Esophagus (tissue), 2 donors: ENCODE measurements at regions not wholly inside any gene's neighbourhood (a gene's known extent, or its start where the extent isn't known, plus 50 kb on each side); places are given as distances from the start of the nearest gene placed in this dataset.

ENCODE experiments used
- H3K27ac ChIP-seq, 2 donors: one replicate each; pipeline ENCODE4 v1.5.1; 2013; ENCODE audit warnings: low read depth in 2 of 2, mild to moderate bottlenecking in 2 of 2, inconsistent platforms in 1 of 2, low read length in 1 of 2, moderate library complexity in 1 of 2
- H3K27me3 ChIP-seq, 2 donors: one replicate each; pipeline ENCODE4 v1.6.1; 2013; ENCODE audit warnings: low read length in 2 of 2, control low read depth in 1 of 2, mild to moderate bottlenecking in 1 of 2; ENCODE audit not compliant: insufficient read depth in 2 of 2, control insufficient read depth in 1 of 2
- H3K36me3 ChIP-seq, 2 donors: one replicate each; pipeline ENCODE4 v1.6.1; 2013; ENCODE audit warnings: low read length in 1 of 2; ENCODE audit not compliant: control insufficient read depth in 2 of 2, insufficient read depth in 2 of 2
- H3K4me1 ChIP-seq, 2 donors: one replicate each; pipeline ENCODE4 v1.6.1; 2013; ENCODE audit warnings: low read length in 1 of 2; ENCODE audit not compliant: control insufficient read depth in 2 of 2, insufficient read depth in 2 of 2
- H3K4me3 ChIP-seq, 2 donors: one replicate each; pipeline ENCODE4 v1.5.1; 2013; ENCODE audit warnings: low read length in 2 of 2, mild to moderate bottlenecking in 2 of 2, low read depth in 1 of 2, moderate library complexity in 1 of 2
- H3K9me3 ChIP-seq, 2 donors: one replicate each; pipeline ENCODE4 v1.6.1; 2013; ENCODE audit warnings: mild to moderate bottlenecking in 2 of 2, low read depth in 1 of 2, low read length in 1 of 2, moderate library complexity in 1 of 2; ENCODE audit not compliant: control insufficient read depth in 2 of 2, insufficient read depth in 1 of 2
- WGBS, 2 donors: extraction: QIAGEN DNeasy Blood & Tissue Kit; methylation state at CpG; one replicate each; pipeline ENCODE4 v1.1.7; 2013; 5-methylcytosine and 5-hydroxymethylcytosine counted together
- donor health status: healthy with polysubstance abuse.
- donor health status: Bipolar disorder and iron deficiency.

GRCh38 chr6:165729307-165729936, 66.4 kb upstream of the PDE10A start:
- H3K27me3 ChIP-seq, result no peaks in the 10 kb centered on the region
- no peaks in the 10 kb centered on the region for H3K4me1 ChIP-seq
- no peak overlapping the region for H3K4me3 ChIP-seq
- H3K36me3 ChIP-seq, result no peaks in the 10 kb centered on the region
- H3K27ac ChIP-seq, result no peak overlapping the region
- WGBS, 2 donors, result 11 to 13% methylated on average over 1 of the region's 1 CpG
- H3K9me3 ChIP-seq, result no peaks in the 10 kb centered on the region

- H3K27me3 ChIP-seq, result no peaks in the 10 kb centered on the region
- H3K27ac ChIP-seq, result no peak overlapping the region
- H3K9me3 ChIP-seq, result no peaks in the 10 kb centered on the region
- H3K4me3 ChIP-seq, result no peak overlapping the region
- WGBS, 2 donors, result 66 to 76% methylated on average over 2 of the region's 2 CpGs
- no peaks in the 10 kb centered on the region for H3K36me3 ChIP-seq
- H3K4me1 ChIP-seq, result no peaks in the 10 kb centered on the region
Measured at GRCh38 chr6:165728216-165728615, 65.2 kb upstream of the PDE10A start.

- H3K9me3 ChIP-seq, result no peaks in the 10 kb centered on the region
- no peak overlapping the region for H3K27ac ChIP-seq
- H3K36me3 ChIP-seq, result no peaks in the 10 kb centered on the region
- no peaks in the 10 kb centered on the region for H3K4me1 ChIP-seq
- WGBS, 2 donors, result 75 to 78% methylated on average over 23 of the region's 23 CpGs
- no peaks in the 10 kb centered on the region for H3K27me3 ChIP-seq
- no peak overlapping the region for H3K4me3 ChIP-seq
Measured at GRCh38 chr6:165726965-165727381, 63.9 kb upstream of the PDE10A start.

- Histone ChIP-seq H3K4me1 (no peaks in the 10 kb centered on the region), H3K9me3 (no peaks in the 10 kb centered on the region)
- WGBS, 2 donors, result 86 to 91% methylated on average over 24 to 25 of the region's 25 CpGs
Measured at GRCh38 chr6:165726290-165726875, 63.3 kb upstream of the PDE10A start.

GRCh38 chr6:165725201-165725600, 62.2 kb upstream of the PDE10A start:
- no peak overlapping the region for H3K27ac ChIP-seq
- H3K36me3 ChIP-seq, result no peaks in the 10 kb centered on the region
- WGBS, 2 donors, result 85 to 86% methylated on average over 7 of the region's 7 CpGs
- no peaks in the 10 kb centered on the region for H3K9me3 ChIP-seq
- H3K4me3 ChIP-seq, result no peak overlapping the region
- no peaks in the 10 kb centered on the region for H3K4me1 ChIP-seq
- no peaks in the 10 kb centered on the region for H3K27me3 ChIP-seq

More at GRCh38 chr6:165726290-165726875, 63.3 kb upstream of the PDE10A start:
- H3K27me3 ChIP-seq, result no peaks in the 10 kb centered on the region
- no peaks in the 10 kb centered on the region for H3K36me3 ChIP-seq
- H3K27ac ChIP-seq, result no peak overlapping the region
- no peak overlapping the region for H3K4me3 ChIP-seq

- no peak overlapping the region for H3K4me3 ChIP-seq
- WGBS, 2 donors, result 79 to 80% methylated on average over 9 of the region's 9 CpGs
- no peaks in the 10 kb centered on the region for H3K27me3 ChIP-seq
- H3K36me3 ChIP-seq, result no peaks in the 10 kb centered on the region
- H3K27ac ChIP-seq, result no peak overlapping the region
- H3K4me1 ChIP-seq, result no peaks in the 10 kb centered on the region
- no peaks in the 10 kb centered on the region for H3K9me3 ChIP-seq
Measured at GRCh38 chr6:165723326-165723725, 60.3 kb upstream of the PDE10A start.

GRCh38 chr6:165722022-165722421, 59.0 kb upstream of the PDE10A start:
- WGBS, 2 donors, result 68 to 70% methylated on average over 4 of the region's 4 CpGs
- no peaks in the 10 kb centered on the region for H3K9me3 ChIP-seq

GRCh38 chr6:165721356-165721755, 58.3 kb upstream of the PDE10A start:
- Histone ChIP-seq H3K4me1 (no peaks in the 10 kb centered on the region), H3K36me3 (no peaks in the 10 kb centered on the region), H3K27me3 (no peaks in the 10 kb centered on the region), H3K27ac (no peak overlapping the region), H3K9me3 (no peaks in the 10 kb centered on the region), H3K4me3 (no peak overlapping the region)
- 55 to 63% methylated on average over 3 of the region's 3 CpGs for WGBS, 2 donors

More at GRCh38 chr6:165722022-165722421, 59.0 kb upstream of the PDE10A start:
- no peaks in the 10 kb centered on the region for H3K4me1 ChIP-seq
- no peaks in the 10 kb centered on the region for H3K27me3 ChIP-seq
- no peak overlapping the region for H3K27ac ChIP-seq
- no peaks in the 10 kb centered on the region for H3K36me3 ChIP-seq
- H3K4me3 ChIP-seq, result no peak overlapping the region

- 32 to 38% methylated on average over 4 of the region's 4 CpGs for WGBS, 2 donors
- Histone ChIP-seq H3K9me3 (no peaks in the 10 kb centered on the region), H3K27ac (no peak overlapping the region), H3K27me3 (no peaks in the 10 kb centered on the region), H3K4me1 (no peaks in the 10 kb centered on the region), H3K4me3 (no peak overlapping the region), H3K36me3 (no peaks in the 10 kb centered on the region)
Measured at GRCh38 chr6:165718491-165718891, 55.5 kb upstream of the PDE10A start.
